ENCODE measurements at regions not wholly inside any gene's neighbourhood (a gene's known extent, or its start where the extent isn't known, plus 50 kb on each side); places are given as distances from the start of the nearest gene placed in this dataset.
A peak's percentile ranks its signal among the peaks of the same experiment; 100 is the strongest.

GRCh38 chr3:14273901-14274611 is 95.4 kb downstream of the LSM3 start:
- no peak overlapping the region for H3K4me2 ChIP-seq
- peaks cover 15% of the 10 kb centered on the region for H3K27me3 Mint-ChIP-seq (ENCODE audit: insufficient read depth, low read depth)

GRCh38 chr3:14274612-14274936 is 96.0 kb downstream of the LSM3 start:
- peak; percentile 31 for DNase-seq (ENCODE audit: low spot score)
- H3K4me1 ChIP-seq: peaks cover 19% of the 10 kb centered on the region
- no peaks in the 10 kb centered on the region for H4K20me1 ChIP-seq (ENCODE audit: low read depth)
- Mint-ChIP-seq H3K9me3 (no peaks in the 10 kb centered on the region), H3K4me1 (peaks cover 48% of the 10 kb centered on the region), H3K4me3 (no peak overlapping the region), H3K27ac (peak overlapping the region; percentile 29), H3K27me3 (ENCODE audit: insufficient read depth, low read depth) (peaks cover 15% of the 10 kb centered on the region), H3K36me3 (no peaks in the 10 kb centered on the region)
- H3K36me3 ChIP-seq: no peaks in the 10 kb centered on the region
- H3K27ac ChIP-seq: no peak overlapping the region
- no peak overlapping the region for H2AFZ ChIP-seq (replicated peaks)
- TF ChIP-seq EZH2phosphoT487 (IDR thresholded peaks at IDR 0.05) (no peak), EZH2 (IDR thresholded peaks at IDR 0.05) (no peak), CTCF (IDR thresholded peaks at IDR 0.05) (no peak)
- H3K27me3 ChIP-seq: no peaks in the 10 kb centered on the region
- H3K4me2 ChIP-seq: no peak overlapping the region
- H3K4me3 ChIP-seq: no peak overlapping the region
- peaks cover 6% of the 10 kb centered on the region for H3F3A ChIP-seq (ENCODE audit: low read depth)
- H3K9me3 ChIP-seq (ENCODE audit: low read depth): no peaks in the 10 kb centered on the region
- H3K9ac ChIP-seq: no peak overlapping the region
- H3K79me2 ChIP-seq (ENCODE audit: low read depth): no peaks in the 10 kb centered on the region

More at GRCh38 chr3:14273901-14274611, 95.4 kb downstream of the LSM3 start:
- H3K4me3 Mint-ChIP-seq: no peak overlapping the region
- H3K9me3 ChIP-seq (ENCODE audit: low read depth): no peaks in the 10 kb centered on the region
- no peaks in the 10 kb centered on the region for H3K79me2 ChIP-seq (ENCODE audit: low read depth)
- no peaks in the 10 kb centered on the region for H3K36me3 ChIP-seq
- DNase-seq (ENCODE audit: low spot score): no peak
- peak overlapping the region; percentile 29 for H3K27ac Mint-ChIP-seq
- no peak overlapping the region for H3K9ac ChIP-seq
- no peak overlapping the region for H2AFZ ChIP-seq (replicated peaks)
- no peak overlapping the region for H3K4me3 ChIP-seq
- no peaks in the 10 kb centered on the region for H4K20me1 ChIP-seq (ENCODE audit: low read depth)
- H3F3A ChIP-seq (ENCODE audit: low read depth): peaks cover 6% of the 10 kb centered on the region
- peaks cover 44% of the 10 kb centered on the region for H3K4me1 Mint-ChIP-seq
- H3K27me3 ChIP-seq: no peaks in the 10 kb centered on the region
- peaks cover 14% of the 10 kb centered on the region for H3K4me1 ChIP-seq
- no peaks in the 10 kb centered on the region for H3K36me3 Mint-ChIP-seq
- TF ChIP-seq CTCF (IDR thresholded peaks at IDR 0.05) (no peak), EZH2 (IDR thresholded peaks at IDR 0.05) (no peak), EZH2phosphoT487 (IDR thresholded peaks at IDR 0.05) (no peak)
- H3K9me3 Mint-ChIP-seq: no peaks in the 10 kb centered on the region
- H3K27ac ChIP-seq: no peak overlapping the region

GRCh38 chr3:14274999-14275961 is 96.7 kb downstream of the LSM3 start:
- Histone ChIP-seq H4K20me1 (ENCODE audit: low read depth) (no peaks in the 10 kb centered on the region), H3K79me2 (ENCODE audit: low read depth) (no peaks in the 10 kb centered on the region), H2AFZ (replicated peaks) (no peak overlapping the region), H3K4me2 (no peak overlapping the region), H3K4me3 (no peak overlapping the region), H3K9ac (no peak overlapping the region), H3K36me3 (no peaks in the 10 kb centered on the region), H3K4me1 (peaks cover 19% of the 10 kb centered on the region), H3K27me3 (no peaks in the 10 kb centered on the region), H3F3A (ENCODE audit: low read depth) (peaks cover 6% of the 10 kb centered on the region), H3K27ac (no peak overlapping the region), H3K9me3 (ENCODE audit: low read depth) (no peaks in the 10 kb centered on the region)
- DNase-seq (ENCODE audit: low spot score): peak; percentile 70
- Mint-ChIP-seq H3K9me3 (no peaks in the 10 kb centered on the region), H3K36me3 (no peaks in the 10 kb centered on the region), H3K4me3 (no peak overlapping the region), H3K27ac (peak overlapping the region; percentile 7), H3K4me1 (peaks cover 48% of the 10 kb centered on the region), H3K27me3 (ENCODE audit: insufficient read depth, low read depth) (peaks cover 15% of the 10 kb centered on the region)
- TF ChIP-seq EZH2 (IDR thresholded peaks at IDR 0.05) (no peak), CTCF (IDR thresholded peaks at IDR 0.05) (peak; percentile 61)
